ELR (cell line): ENCODE measurements at regions not wholly inside any gene's neighbourhood (a gene's known extent, or its start where the extent isn't known, plus 50 kb on each side); places are given as distances from the start of the nearest gene placed in this dataset.
A peak's percentile ranks its signal among the peaks of the same experiment; 100 is the strongest.
"Not testable (repeated sequence)": the region's sequence is repeated elsewhere in the genome, so short reads cannot be mapped to it uniquely, and the experiment has no call there.

Source experiments
- DNase-seq: peaks from one replicate; pipeline ENCODE4 v3.0.0-alpha.2; 2015; ENCODE audit warnings: low read depth

DNA sequence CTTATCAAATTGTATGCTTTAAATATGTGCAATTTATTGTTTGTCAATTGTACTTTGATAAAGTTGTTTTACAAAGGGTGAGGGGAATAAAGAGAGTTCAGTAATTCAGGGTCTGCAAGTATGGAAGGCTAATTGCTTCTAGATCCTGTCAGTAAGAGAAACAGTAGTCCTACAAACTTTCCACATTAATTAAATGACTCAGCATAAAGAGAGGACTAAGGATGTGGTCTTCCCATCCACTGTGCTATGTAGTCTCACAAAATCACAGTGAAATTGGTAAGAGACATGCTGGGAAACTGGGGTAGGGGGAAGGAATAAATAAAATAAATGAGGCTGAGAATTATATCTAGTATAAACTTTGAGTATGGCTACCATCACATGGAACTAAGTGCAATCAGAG, 130.2 kb upstream of the PKP2 start:
- no peak for DNase-seq

DNA sequence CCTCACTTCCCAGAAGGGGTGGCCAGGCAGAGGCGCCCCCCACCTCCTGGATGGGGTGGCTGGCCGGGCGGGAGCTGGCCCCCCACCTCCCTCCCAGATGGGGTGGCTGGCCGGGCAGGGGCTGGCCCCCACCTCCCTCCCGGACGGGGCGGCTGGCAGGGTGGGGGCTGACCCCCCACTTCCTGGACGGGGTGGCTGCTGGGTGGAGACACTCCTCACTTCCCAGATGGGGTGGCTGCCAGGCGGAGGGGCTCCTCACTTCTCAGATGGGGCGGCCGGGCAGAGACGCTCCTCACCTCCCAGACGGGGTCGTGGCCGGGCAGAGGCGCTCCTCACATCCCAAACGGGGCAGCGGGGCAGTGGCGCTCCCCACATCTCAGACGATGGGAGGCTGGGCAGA, 126.1 kb upstream of the PKP2 start:
- not testable (repeated sequence) for DNase-seq

DNA sequence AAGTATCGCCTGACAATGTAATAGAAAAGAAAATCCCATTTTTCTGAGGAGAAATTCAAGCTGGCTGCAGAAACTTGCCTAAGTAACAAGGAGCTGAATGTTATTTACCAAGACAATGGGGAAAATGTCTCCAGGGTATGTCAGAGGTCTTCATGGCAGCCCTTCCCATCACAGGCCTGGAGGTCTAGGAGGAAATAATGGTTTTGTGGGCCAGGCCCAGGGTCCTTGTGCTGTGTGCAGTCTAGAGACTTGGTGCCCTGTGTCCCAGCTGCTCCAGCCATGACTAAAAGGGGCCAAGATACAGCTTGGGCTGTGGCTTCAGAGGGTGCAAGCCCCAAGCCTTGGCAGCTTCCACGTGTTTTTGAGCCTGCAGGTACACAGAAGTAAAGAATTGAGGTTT, 120.5 kb upstream of the PKP2 start:
- not testable (repeated sequence) for DNase-seq

DNA sequence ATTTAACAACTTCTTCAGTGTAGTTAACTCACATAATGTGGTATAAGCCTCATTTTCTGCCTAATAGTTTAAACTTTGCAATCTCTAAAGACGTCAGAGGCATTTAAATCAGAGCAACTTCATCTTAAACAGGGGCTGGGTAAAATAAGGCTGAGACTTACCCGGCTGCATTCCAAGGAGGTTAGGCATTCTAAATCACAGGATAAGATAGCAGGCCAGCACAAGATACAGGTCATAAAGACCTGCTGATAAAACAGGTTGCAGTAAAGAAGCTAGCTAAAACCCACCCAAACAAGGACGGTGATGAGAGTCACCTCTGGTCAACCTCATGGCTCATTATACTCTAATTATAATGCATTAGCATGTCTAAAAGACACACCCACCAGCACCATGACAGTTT, 115.6 kb upstream of the PKP2 start:
- DNase-seq, result no peak

DNA sequence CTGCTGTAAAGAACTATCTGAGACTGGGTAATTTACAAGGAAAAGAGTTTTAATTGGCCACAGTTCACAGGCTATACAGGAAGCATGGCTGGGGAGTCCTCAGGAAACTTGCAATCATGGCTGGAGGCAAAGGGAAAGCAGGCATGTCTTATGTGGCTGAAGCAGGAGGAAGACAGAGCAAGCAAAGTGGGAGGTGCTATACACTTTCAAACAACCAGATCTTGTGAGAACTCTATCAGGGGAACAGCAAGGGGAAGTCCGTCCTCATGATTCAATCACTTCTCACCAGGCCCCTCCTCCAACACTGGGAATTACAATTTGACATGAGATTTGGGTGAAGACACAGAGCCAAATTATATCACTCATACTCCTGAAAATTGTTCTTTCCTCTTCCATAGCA, 109.5 kb upstream of the PKP2 start:
- no peak for DNase-seq

DNA sequence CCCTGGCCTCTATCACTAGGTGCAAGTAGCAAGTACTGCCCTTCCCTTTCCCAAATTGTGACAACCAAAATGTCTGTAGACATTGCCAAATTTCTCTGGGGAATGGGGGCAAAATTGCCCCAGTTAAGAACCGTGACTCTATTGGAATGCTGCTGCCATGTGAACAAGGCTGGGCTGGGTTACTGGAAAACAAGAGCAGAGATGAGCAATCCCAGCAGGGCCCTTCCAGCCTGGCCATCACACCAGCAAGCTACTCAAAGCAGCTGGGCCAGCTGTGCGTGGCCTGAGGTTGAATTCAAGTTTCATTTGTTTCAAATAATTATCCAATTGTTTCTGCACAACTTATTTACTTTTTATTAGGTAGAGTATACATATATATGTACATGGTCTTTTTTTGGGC, 103.4 kb upstream of the PKP2 start:
- DNase-seq, result no peak

DNA sequence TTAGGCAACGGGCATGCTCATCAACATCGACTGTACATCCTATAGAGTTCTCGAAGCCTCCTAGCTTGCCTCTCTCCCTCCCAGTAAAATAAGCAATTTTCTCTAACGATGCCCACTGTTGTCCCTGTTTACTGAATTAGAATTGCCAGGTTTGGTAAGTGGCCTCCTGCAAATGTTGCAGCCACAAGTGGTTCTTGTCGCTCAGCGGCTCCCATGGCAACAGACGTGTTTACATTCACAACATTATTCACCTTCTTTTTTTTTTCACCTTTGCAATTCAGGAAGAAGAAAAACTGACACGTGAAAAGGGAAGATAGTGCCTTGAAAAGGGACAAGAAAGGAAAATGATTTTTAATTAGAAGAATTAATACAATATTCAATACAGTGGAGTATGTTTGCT, 100.9 kb upstream of the PKP2 start:
- DNase-seq, result no peak

DNA sequence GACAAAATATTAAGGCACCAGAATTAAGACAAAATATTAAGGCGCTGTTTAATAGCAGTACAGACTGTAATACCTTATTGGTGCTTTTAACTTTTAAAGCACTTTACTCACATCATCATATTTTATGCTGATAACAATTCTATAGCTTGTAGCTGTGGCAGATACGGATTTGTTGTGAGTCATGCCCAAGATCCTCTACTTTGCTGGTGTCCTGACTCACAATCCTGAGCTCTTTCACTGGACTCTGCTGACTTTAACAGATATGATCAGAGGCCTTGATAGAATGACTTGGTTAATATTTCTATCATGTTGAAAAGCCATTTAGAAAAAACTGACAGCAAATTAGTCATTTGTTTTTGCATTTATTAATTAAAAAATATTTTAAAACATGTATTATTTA, 99.0 kb upstream of the PKP2 start:
- no peak for DNase-seq

DNA sequence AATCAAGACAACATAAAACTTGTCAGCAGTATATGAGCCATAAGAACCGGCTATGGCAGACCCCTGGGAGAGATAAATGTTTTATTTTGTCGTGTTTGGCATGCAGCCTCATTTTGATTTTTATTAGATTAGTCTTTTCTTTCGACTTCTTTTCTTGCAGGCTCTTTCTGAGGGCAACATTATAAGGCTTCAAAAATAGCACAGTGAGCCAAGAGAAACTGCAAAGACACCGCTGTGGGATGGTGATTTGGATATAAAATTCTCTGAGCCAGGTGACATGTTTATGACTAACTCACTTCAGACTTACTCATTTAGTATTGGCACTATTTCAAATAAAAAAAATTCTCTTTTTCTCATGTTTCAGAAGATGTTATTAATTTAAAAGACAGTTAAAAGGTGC, 96.8 kb upstream of the PKP2 start:
- DNase-seq, result no peak

DNA sequence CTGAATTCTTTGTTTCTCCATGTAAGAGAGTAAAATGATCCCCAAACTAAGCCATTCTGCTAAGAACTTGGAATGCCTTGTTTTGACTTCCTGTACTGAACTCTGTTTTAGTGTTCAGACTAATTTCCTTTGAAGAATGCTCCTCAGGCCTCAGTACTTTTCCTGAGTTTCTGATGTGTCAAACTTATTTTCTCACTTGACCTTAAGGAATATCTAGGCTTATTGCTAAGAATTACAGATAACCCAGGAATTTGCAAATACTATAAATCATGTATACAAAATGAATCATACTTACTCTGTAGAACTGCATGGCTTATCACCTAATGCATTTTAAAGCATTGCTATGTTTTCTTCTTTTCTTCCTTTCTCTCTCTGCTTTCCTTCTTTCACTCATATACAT, 93.1 kb upstream of the PKP2 start:
- no peak for DNase-seq

DNA sequence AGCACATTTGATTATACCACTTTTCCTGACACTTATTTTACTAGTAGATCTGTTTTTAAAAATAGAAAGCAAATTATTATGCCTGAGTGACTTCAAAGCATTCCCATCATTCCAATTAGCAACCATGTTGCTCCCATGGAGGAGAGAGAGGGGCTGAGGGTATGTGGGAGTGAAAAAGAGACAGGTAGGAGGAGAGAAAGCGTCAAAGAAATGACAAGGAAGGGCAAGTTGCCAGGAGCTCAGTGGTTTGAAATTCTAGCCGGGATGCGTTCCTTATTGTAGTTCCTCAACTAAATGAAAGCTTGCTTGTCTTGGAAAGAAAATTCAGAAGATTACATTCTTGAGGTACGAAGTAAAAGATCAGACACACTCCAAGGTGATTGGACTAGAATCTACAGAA, 92.4 kb upstream of the PKP2 start:
- DNase-seq, result no peak

DNA sequence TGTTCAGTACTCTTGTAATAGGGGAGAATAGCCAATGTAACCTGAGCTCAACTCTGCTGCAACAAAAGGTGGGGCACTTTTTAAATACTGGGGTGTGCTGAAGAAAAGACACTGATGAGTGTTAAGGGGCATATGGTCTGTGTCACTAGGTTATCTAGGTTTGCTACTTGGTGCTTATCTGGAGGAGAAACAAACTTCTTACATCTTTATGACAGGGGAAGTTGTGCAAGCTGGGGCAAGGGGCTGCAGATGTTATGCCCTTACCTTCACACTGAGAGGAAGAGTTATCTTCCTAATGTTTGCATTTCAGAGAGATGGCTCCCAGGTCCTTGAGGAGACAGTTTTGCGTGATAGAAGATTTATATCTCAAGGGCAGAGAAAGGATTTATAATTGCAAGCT, 90.9 kb upstream of the PKP2 start:
- no peak for DNase-seq

DNA sequence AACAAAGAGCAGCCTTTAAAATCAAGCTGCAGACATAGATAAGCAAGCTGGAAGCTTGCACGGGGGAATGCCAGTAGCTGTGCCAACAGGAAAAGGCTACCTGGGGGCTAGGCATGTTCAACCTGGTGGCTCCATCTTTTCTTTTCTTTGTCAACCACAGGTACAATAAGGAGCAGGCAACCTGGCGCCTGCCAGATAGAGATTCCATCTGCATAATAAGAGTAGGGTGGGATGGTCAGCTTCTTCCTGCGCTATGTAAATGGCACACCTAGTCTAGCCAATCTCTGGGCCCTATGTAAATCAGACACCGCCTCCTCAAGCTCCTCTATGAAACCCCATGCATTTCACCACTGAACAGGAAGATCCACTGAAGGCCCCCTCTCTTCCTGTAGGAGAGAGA, 87.4 kb upstream of the PKP2 start:
- DNase-seq, result no peak

DNA sequence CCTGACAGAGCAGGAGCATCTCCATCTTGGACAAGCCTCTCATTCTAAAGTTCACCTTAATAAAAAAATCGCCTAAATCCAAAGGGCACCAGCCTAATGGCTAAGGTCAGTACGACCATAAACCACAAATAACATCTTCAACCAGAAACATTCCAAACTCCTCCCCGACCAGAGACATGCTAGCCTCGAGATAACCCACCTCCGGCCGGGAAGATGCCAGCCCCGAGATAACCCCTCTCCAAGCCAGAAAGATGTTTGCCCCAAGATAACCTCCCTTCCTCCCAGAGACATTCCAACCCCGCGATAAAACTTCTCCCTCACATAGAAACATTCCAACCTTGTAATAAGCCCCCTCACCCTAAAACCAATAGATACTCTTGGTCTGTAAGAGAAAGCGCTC, 86.8 kb upstream of the PKP2 start:
- no peak for DNase-seq

DNA sequence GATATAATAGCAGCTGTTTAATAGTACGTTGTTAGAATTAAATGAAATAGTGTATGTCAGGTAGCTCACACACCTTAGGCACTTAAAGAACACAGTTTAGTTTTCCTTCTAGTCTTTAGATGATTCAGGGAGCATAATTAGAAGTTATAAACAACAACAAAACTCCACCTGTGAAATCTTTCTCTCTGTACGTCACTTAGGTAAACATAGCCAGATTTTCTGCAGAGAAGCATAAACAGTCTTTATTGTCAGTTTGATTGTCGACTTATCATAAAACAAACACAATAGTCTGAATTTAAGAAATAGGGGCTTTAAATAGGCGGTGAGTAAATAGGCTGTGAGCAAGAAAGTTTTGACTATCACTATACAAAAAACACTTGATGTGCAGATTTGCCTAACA, 84.6 kb upstream of the PKP2 start:
- DNase-seq, result no peak

DNA sequence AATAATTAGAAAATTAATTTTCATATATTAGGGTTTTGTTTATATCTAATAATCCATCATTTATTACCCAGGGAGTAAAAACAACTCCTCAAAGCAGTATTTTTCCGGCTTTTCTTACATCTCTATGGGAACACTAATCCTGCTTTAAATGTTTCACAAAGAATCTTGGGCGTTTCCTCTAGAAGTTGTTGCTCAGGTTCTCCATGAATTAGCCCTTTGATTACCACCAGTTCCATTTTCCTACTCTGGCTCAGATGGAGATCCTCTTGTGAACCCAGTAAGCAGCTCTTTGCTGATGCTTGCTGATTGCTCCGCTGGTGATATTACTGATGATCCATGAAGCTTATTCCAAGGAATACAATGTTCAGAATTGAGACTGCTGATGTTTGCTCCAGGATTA, 78.5 kb upstream of the PKP2 start:
- DNase-seq, result no peak

DNA sequence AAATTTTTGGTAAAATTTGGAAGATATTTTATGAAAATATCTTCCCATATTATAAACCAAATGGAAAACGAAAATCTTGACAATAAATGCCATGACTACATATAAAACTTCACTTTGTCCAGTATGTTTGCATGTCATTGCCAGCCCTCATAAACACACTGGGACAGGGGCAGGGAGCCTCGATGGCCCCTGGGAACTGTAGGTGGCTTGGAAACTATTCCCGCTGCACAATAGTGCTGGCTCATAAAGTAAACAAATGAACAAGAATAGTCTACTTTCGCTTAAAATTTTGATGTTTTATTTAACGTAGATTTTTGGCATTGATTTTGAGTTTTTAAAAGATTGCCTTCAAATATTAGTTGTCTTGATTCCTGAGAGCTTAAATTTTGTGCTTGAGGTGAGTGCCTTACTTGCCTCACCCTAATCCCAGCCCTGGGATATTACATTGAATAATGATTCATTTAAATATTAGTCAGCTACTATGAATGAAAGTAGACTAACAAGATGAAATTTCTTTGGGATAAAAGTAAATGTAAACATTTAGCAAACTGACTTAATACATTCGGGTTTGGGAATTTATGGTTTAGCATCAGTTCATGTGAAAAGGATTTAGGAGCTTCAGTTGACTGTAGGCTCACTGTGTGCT, 74.0 kb upstream of the PKP2 start:
- DNase-seq, result no peak

DNA sequence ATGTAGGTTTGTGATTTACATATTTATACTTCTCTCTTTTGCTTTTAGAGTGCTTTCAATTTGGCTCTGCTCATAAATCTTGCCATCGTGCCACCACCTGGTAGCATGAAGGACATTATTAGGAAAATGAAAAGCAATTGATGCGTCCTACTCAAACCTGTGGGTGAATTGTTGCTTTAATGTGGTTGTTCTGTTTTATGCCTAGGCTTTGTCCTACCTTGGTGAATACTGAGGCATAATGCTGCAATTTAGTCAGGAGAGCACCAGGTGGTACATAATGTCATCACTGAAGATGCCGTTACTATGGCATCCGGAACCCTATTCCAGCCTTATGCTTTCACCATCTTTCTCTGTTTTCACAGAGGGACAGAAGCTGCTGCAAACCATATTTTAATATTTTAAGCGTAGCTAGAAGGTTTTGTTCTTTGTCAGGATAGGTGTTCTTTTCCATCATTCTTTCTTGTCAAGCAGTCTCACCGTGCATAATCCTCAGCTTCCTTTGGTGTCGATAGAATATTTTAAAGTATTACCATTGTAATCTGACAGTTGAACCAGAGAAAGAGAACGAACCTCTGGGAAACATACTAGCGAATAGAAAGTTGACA, 68.5 kb upstream of the PKP2 start:
- no peak for DNase-seq

DNA sequence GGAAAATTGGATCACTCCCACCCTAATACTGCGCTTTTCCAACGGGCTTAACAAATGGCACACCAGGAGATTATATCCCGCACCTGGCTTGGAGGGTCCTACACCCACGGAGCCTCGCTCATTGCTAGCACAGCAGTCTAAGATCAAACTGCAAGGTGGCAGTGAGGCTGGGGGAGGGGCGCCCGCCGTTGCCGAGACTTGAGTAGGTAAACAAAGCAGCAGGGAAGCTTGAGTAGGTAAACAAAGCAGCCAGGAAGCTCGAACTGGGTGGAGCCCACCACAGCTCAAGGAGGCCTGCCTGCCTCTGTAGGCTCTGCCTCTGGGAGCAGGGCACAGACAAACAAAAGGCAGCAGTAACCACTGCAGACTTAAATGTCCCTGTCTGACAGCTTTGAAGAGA, 59.8 kb upstream of the PKP2 start:
- DNase-seq, result not testable (repeated sequence)

DNA sequence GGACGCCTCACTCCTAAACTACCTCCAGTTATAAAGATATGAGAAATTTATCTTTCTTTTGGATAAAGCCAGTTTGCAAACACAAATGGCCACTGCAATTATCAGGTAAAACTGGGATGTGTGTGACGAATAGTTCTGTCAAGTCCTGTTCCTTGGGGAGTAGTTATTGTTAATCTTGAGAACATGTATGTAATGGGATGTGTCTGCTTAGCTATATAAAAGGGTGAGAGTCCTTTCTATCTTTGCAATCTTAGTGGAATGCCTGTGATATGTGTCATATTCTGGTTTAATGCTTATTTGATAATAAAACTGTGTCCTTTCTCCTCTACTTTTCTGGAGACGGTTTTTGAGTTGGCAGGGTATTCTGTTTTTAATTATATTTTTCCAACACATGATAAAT, 56.1 kb upstream of the PKP2 start:
- DNase-seq, result no peak

DNA sequence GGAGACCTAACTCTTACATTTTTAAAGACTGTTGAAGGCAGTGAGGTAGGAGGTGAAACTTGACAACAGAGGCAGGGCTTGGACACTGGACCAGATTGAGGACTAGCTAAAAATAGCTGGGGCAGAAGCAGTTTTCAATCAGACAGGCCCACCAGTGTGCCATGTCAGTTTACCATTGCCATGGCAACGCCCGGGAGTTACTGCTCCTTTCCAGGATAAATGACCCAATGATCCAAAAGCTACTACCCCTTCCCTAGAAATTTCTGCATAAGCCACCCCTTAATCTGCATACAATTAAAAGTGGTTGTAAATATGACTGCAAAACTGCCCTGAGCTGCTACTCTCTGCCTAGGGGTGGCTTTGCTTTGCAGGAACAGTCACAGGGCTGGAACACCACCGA, 53.2 kb upstream of the PKP2 start:
- no peak for DNase-seq

DNA sequence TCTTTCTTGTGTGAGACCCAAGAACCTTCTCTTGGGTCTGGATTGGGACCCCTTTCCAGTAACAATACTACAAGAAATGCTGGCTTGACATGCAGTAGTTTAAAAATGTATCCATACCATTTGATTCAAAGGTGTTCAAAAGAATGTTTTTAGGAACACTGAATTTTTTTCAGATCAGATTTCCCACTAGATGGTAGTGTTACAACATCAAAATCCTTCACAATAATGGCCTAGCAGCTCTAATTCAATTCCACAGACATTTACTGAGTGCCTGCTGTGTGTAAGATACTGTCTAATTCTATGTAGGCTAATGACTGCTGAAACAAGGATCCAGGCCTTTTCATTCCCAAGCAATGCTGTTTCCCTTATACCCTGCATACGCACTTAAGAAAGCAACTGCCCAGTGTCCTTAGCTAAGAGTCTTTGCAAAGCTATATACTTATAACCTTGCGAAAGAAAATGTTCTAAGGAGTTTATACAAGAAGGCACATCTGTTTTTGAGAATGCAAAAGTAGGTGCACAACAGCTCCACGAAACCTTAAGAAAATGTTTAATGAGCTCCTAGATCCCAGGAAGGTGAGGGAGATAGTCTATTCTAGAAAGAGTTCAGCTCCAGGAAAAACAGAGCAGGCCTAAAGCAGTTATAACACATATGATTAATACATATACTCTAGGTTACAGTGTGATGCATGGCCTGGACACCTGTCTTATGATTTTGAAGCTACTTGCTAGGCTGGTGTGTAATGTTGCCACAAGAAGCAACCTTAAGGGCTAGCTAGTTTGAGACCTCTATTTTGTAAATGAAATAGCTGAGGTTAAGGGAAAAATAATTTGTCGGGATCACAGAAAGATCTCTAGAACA, 50.9 kb upstream of the PKP2 start:
- DNase-seq, result peak; percentile 2

DNA sequence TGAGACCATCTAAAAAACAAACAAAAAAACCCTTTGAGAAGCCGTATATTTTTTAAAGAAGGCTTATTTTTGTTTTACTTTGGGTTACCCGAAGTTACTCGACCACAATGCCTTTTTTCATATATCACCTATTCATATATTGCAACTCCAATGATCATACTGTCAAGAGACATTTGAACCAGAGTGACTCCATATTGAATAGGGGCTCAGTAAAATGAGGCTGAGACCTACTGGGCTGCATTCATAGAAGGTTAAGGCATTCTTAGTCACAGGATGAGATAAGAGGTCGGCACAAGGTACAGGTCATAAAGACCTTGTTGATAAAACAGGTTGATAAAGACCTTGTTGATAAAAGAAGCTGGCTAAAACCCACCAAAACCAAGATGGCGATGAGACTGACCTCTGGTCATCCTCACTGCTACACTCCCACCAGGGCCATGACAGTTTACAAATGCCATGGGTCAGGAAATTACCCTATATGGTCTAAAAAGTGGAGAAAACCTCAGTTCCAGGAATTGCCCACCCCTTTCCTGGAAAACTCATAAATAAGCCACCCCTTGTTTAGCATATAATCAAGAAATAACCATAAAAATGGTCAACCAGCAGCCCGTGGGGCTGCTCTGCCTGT, 50.0 kb upstream of the PKP2 start:
- DNase-seq, result no peak
